HG02623 (cell line): ENCODE measurements at regions not wholly inside any gene's neighbourhood (a gene's known extent, or its start where the extent isn't known, plus 50 kb on each side); places are given as distances from the start of the nearest gene placed in this dataset.
"Not testable (repeated sequence)": the region's sequence is repeated elsewhere in the genome, so short reads cannot be mapped to it uniquely, and the experiment has no call there.

Experiments used
- ATAC-seq: cut with Tn5 transposase; IDR thresholded peaks from one replicate; pipeline ENCODE4 v1.9.1; 2021; ENCODE audit warnings: moderate library complexity; ENCODE audit not compliant: unreplicated experiment

- no peak for ATAC-seq
These were observed 233.1 kb upstream of the FERMT1 start for GRCh38 chr20:6355754-6356451.

DNA sequence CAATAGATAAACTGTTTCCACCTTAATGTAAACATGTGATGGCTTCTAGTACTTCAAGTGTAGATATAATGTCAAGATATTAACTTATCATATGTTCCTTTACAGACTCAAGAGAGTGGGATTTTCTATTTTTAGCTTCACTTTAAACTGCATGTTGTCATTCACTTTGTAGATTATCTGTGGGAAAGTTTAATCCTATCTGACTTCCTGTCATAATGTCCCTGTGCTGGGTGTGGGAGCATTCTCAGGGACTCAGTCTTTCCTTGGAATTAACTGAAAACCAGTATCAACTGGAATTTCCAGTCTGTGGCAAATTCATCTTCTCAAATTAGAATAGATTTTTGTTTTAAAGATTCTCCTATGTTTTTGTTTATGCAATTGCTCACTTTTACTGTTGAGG lies 226.1 kb upstream of the FERMT1 start:
- ATAC-seq, result no peak

GRCh38 chr20:6347916-6348315 lies 225.1 kb upstream of the FERMT1 start:
- ATAC-seq, result no peak

- ATAC-seq, result no peak
These were observed 218.7 kb upstream of the FERMT1 start for GRCh38 chr20:6341491-6341890.

DNA sequence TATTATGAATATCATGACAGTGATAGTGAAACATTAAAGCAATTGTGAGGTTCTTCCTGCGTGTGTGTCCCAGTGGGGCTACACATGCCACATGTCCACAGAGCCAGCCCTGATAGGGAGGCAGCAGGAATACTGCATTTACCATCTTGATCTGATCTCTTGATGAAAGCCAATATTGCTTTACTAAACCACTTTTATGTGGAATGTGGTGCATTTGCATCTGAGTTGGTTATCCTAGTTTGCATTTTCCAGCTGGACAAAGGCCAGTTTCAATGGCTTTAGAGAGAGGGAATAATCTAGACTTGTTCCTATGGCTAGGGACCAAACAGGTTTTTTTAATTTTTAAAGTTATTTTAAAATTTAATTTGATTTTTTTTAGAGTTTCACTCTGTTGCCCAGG lies 216.3 kb upstream of the FERMT1 start:
- no peak for ATAC-seq

DNA sequence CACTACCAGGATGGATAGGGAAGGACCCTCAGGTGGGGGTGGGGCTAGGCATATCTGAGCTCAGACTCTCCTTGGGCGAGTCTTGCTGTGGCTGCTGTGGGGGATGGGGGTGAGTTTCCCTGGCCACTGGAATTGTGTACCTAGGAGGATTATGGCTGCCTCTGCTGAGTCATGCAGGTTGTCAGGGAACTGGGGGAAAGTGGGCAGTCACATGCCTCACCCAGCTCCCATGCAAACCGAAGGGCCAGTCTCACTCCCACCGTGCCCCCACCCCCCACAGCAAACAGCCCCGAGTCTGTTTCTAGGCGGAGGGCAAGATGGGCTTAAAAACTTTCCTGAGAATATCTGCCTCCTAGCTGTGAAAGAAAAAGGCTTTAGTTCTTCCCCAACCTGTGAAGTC lies 210.3 kb upstream of the FERMT1 start:
- ATAC-seq, result no peak

- not testable (repeated sequence) for ATAC-seq
These were observed 198.4 kb upstream of the FERMT1 start for GRCh38 chr20:6321235-6321634.

GRCh38 chr20:6311841-6312655 lies 189.2 kb upstream of the FERMT1 start:
- no peak for ATAC-seq

DNA sequence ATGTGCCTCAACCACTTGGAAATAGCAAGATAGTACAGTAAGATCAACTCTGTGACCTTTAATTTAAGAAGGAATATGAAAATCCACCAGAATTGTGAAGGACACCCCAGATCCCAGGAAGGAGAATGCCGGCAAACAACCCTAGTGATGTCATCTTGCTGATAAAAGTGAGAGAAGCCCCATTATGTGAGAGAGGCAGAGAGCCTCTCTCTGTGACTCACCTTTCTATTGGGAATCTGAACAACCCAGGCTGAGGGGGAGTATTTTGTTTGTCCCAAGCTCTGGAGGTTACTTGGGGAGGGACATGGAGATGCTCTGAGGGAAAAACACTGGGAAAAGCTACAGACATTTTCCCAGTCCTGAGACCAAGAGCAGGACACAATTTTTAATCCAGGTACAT lies 188.3 kb upstream of the FERMT1 start:
- no peak for ATAC-seq

- no peak for ATAC-seq
These were observed 182.7 kb upstream of the FERMT1 start for GRCh38 chr20:6305536-6305935.

DNA sequence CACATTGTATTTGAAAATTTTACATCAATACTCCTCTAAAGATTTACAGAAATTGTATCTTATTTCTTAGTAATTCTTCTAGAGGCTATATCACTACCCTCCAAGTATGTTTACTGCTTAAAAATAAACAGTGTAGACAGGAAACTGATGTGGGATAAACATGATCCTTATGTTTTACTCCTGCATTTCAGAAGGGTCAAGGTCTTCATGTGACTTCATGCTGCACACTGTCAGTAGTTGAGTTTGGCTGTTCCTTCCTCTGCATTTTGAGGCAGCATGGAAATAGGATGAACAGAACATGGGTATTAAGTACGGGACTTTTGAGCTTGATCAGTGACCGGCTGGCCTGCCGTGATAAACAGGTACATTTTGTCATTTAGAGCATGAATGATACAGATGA lies 179.2 kb upstream of the FERMT1 start:
- no peak for ATAC-seq

DNA sequence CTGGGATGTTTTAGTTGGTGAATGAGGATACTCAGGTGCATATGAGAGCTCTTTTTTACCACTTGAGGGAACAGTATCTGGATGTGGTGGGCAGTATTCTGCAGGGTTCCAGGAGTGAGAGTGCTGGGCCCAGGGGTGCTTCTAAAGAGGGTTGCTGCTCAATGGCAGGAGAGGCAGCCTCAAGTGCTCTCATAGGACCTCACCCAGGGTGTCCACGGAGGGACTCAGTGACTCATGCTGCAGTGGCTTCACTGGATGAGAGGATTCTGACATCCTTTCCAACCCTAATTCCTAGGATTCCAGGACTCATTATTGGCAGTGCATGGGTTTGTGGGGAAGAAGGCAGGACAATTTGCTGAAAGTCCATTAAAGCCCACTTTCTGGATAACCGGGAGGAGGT lies 176.6 kb upstream of the FERMT1 start:
- ATAC-seq, result no peak

- ATAC-seq, result no peak
These were observed 175.2 kb upstream of the FERMT1 start for GRCh38 chr20:6298049-6298448.

- ATAC-seq, result no peak
These were observed 173.0 kb upstream of the FERMT1 start for GRCh38 chr20:6295867-6296256.

DNA sequence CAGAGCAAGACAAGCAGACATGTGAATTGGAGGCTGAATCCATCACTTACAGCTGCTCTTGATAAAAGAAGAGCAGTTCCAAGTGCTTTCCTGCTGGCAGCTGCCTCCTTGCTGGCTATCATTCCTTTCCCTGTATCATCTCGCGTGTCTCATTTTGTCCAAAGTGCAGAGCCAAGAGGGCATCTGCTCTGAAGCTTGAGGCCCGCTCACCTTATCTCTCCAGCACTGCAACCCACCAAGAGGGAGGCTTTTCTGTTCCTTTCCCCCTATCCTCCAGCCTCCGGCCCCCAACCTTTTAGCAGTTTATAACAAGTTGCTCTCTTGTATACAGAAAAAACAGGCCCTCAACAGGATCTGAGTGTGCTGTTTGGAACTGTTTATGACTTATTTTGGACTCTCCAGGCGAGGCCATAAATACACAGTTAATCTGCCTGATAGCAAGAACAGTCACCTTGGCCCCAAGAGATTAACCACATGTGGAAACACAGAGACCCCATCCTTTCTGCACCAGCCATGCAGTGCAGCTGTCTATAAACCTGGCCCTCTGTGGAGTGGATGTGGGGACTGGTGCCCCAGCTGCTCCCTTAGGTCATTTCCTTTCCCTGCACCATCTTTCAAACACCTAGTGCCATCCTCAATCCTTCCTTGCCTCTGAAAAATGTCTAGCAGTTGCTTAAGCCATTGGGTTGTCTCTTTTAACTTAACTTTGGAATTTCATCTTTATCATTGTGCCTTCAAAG lies 172.5 kb upstream of the FERMT1 start:
- ATAC-seq, result no peak

- no peak for ATAC-seq
These were observed 164.6 kb upstream of the FERMT1 start for GRCh38 chr20:6287471-6287870.

GRCh38 chr20:6282642-6283041 lies 159.8 kb upstream of the FERMT1 start:
- ATAC-seq, result no peak

DNA sequence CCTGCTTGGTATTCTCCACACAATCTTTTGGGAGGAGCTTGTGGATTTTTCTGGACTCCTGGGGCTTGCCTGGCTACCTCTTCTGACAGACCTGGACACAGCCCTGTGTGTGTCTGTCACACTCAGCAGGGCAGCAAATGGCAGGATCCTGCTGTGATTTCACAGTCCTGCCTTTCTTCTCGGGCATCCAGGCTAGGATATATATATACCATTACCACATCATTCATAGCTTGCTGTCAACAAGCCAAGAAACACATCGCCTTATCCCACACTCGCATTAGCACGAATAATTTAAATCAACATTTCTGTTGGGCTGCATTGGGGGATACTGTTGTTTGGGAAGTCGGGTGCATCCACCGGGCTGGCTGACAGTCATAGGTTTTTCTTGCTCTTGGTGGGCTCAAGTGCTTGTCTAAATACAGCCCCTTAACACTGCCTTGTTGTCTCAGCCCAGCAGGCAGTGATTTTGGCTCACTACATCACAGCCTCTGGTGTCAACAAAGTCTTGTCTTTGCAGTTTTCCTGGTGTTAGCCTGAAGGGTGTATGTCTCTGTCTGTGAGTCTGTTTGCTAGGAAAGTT lies 154.9 kb upstream of the FERMT1 start:
- ATAC-seq, result no peak

GRCh38 chr20:6270404-6270803 lies 147.6 kb upstream of the FERMT1 start:
- not testable (repeated sequence) for ATAC-seq

DNA sequence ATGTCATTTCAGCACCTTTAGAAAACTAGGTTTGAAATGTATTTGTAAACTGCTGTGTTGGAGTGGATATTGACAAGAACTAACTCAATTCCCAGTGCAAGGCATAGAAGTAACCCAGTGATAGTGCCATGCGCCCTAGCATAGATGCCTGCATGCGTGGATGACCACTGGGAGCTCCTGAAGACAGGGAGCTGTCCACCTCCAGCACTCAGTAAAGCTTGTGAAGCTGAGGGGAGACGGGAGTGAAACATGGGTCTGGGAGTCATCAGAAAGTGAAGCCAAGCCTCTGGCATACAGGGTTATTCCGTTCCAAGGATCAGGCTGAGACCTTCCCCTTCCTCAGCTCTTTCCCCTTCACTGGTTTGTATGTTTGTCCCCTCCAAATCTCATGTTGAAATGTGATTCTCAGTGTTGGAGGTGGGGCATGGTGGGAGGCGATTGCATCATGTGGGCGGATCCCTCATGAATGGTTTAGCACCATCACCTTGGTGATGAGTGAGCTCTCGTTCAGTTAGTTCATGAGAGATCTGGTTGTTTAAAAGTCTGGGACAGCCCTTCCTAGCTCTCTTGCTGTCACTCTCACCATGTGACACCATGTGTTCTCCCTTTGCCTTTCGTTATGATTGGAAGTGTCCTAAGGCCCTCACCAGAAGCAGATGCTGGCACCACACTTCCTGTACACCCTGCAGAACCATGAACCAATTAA lies 146.5 kb upstream of the FERMT1 start:
- ATAC-seq, result no peak
